ENCODE measurements at regions not wholly inside any gene's neighbourhood (a gene's known extent, or its start where the extent isn't known, plus 50 kb on each side); places are given as distances from the start of the nearest gene placed in this dataset.

GRCh38 chr6:90660931-90661330 is 74.1 kb upstream of the MAP3K7 start:
- TF ChIP-seq ZNF274 (IDR thresholded peaks at IDR 0.05; ENCODE audit: low read depth, low read length) (no peak), YY1 (IDR thresholded peaks at IDR 0.05; ENCODE audit: insufficient read depth, insufficient read length) (no peak)
